ENCODE measurements at regions not wholly inside any gene's neighbourhood (a gene's known extent, or its start where the extent isn't known, plus 50 kb on each side); places are given as distances from the start of the nearest gene placed in this dataset.
"Not testable (repeated sequence)": the region's sequence is repeated elsewhere in the genome, so short reads cannot be mapped to it uniquely, and the experiment has no call there.

GRCh38 chr4:188754372-188755002, 615.2 kb downstream of the TRIML1 start:
- DNase-seq = no peak

- no peak for DNase-seq
These were observed 628.3 kb downstream of the TRIML1 start for GRCh38 chr4:188767496-188767895.

GRCh38 chr4:188778905-188779304, 639.7 kb downstream of the TRIML1 start:
- DNase-seq = no peak

- no peak for DNase-seq
These were observed 640.3 kb downstream of the TRIML1 start for GRCh38 chr4:188779581-188779980.

GRCh38 chr4:188780028-188780427, 640.8 kb downstream of the TRIML1 start:
- no peak for DNase-seq

- DNase-seq = no peak
These were observed 641.4 kb downstream of the TRIML1 start for GRCh38 chr4:188780686-188781085.

- DNase-seq = no peak
These were observed 642.4 kb downstream of the TRIML1 start for GRCh38 chr4:188781655-188782054.

- DNase-seq = no peak
These were observed 643.9 kb downstream of the TRIML1 start for GRCh38 chr4:188783175-188783574.

- DNase-seq = no peak
These were observed 644.4 kb downstream of the TRIML1 start for GRCh38 chr4:188783606-188784160.

GRCh38 chr4:188796600-188796999, 657.4 kb downstream of the TRIML1 start:
- DNase-seq = not testable (repeated sequence)

GRCh38 chr4:188797011-188797410, 657.8 kb downstream of the TRIML1 start:
- DNase-seq = not testable (repeated sequence)

GRCh38 chr4:188804861-188805260, 665.6 kb downstream of the TRIML1 start:
- no peak for DNase-seq

- no peak for DNase-seq
These were observed 671.9 kb downstream of the TRIML1 start for GRCh38 chr4:188811121-188811520.

GRCh38 chr4:188812644-188813043, 673.4 kb downstream of the TRIML1 start:
- no peak for DNase-seq

GRCh38 chr4:188818300-188818699, 679.1 kb downstream of the TRIML1 start:
- DNase-seq = no peak

- no peak for DNase-seq
These were observed 680.0 kb downstream of the TRIML1 start for GRCh38 chr4:188819233-188819632.

GRCh38 chr4:188821500-188821899, 682.3 kb downstream of the TRIML1 start:
- DNase-seq = no peak

GRCh38 chr4:188822698-188823097, 683.5 kb downstream of the TRIML1 start:
- DNase-seq = no peak

- DNase-seq = no peak
These were observed 685.3 kb downstream of the TRIML1 start for GRCh38 chr4:188824553-188824952.

GRCh38 chr4:188826393-188826792, 687.2 kb downstream of the TRIML1 start:
- DNase-seq = no peak

GRCh38 chr4:188839704-188840103, 700.5 kb downstream of the TRIML1 start:
- DNase-seq = no peak

- no peak for DNase-seq
These were observed 702.3 kb downstream of the TRIML1 start for GRCh38 chr4:188841523-188841922.

- DNase-seq = no peak
These were observed 715.2 kb downstream of the TRIML1 start for GRCh38 chr4:188854436-188854835.

- DNase-seq = no peak
These were observed 719.5 kb downstream of the TRIML1 start for GRCh38 chr4:188858696-188859095.

GRCh38 chr4:188864741-188865140, 725.5 kb downstream of the TRIML1 start:
- no peak for DNase-seq
